ENCODE measurements at regions not wholly inside any gene's neighbourhood (a gene's known extent, or its start where the extent isn't known, plus 50 kb on each side); places are given as distances from the start of the nearest gene placed in this dataset.

- Histone ChIP-seq H3K27ac (no peak overlapping the region), H3K9me3 (ENCODE audit: low read depth) (no peaks in the 10 kb centered on the region), H3K4me1 (ENCODE audit: insufficient read depth) (no peaks in the 10 kb centered on the region), H3K4me2 (no peak overlapping the region), H3K36me3 (replicated peaks; ENCODE audit: insufficient read depth, low read depth) (no peaks in the 10 kb centered on the region), H3K4me3 (no peak overlapping the region), H2AFZ (no peak overlapping the region), H3K79me2 (no peaks in the 10 kb centered on the region), H3K9me2 (replicated peaks; ENCODE audit: insufficient read depth) (no peaks in the 10 kb centered on the region), H4K20me1 (ENCODE audit: insufficient read depth, poor library complexity, severe bottlenecking) (no peaks in the 10 kb centered on the region), H3K27me3 (peaks cover 13% of the 10 kb centered on the region)
- no peak for TF ChIP-seq EZH2phosphoT487 (IDR thresholded peaks at IDR 0.05; ENCODE audit: low read depth, severe bottlenecking, unreplicated experiment)
- TF ChIP-seq EZH2 (IDR thresholded peaks at IDR 0.05; ENCODE audit: borderline replicate concordance) = no peak
- TF ChIP-seq CTCF (IDR thresholded peaks at IDR 0.05; ENCODE audit: poor library complexity) = no peak
- WGBS (ENCODE audit: low lambda C conversion rate, missing lambda C conversion rate) = 72% methylated on average over 5 of the region's 5 CpGs
- no peak for DNase-seq (ENCODE audit: low spot score)
Observed at GRCh38 chr14:56862836-56863235, 52.6 kb upstream of the OTX2 start.

DNA sequence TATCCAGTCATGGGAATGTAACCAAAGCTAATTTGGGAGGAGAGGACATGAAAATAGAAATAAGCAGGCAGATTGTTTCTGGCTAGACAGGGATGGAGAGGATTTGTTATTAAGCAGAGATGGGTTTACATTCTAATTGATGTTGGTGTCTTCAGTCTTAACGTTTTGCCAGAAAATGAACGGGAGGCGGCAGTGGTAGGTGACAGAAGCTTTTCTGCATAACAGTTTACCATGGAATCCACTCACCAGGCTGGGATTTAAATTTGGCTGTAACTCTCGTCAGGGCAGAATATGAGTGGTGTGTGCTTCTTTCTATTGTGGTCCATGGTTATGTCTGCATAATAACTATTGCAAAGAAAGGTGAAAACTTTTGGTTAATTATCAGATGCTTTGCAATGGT, 50.2 kb upstream of the OTX2 start:
- 62% methylated on average over 4 of the region's 4 CpGs for WGBS (ENCODE audit: low lambda C conversion rate, missing lambda C conversion rate)
- no peak for DNase-seq (ENCODE audit: low spot score)
- Histone ChIP-seq H3K36me3 (replicated peaks; ENCODE audit: insufficient read depth, low read depth) (no peaks in the 10 kb centered on the region), H2AFZ (no peak overlapping the region), H3K4me2 (no peak overlapping the region), H3K27me3 (peaks cover 27% of the 10 kb centered on the region), H3K9me2 (replicated peaks; ENCODE audit: insufficient read depth) (no peaks in the 10 kb centered on the region), H3K27ac (no peak overlapping the region), H3K4me3 (no peak overlapping the region), H3K9me3 (ENCODE audit: low read depth) (no peaks in the 10 kb centered on the region), H3K4me1 (ENCODE audit: insufficient read depth) (no peaks in the 10 kb centered on the region), H3K79me2 (no peaks in the 10 kb centered on the region), H4K20me1 (ENCODE audit: insufficient read depth, poor library complexity, severe bottlenecking) (no peaks in the 10 kb centered on the region)
- TF ChIP-seq EZH2phosphoT487 (IDR thresholded peaks at IDR 0.05; ENCODE audit: low read depth, severe bottlenecking, unreplicated experiment) (no peak), CTCF (IDR thresholded peaks at IDR 0.05; ENCODE audit: poor library complexity) (no peak), EZH2 (IDR thresholded peaks at IDR 0.05; ENCODE audit: borderline replicate concordance) (no peak)

All from hepatocyte (in vitro differentiated cells).